ENCODE measurements at regions not wholly inside any gene's neighbourhood (a gene's known extent, or its start where the extent isn't known, plus 50 kb on each side); places are given as distances from the start of the nearest gene placed in this dataset.

DNA sequence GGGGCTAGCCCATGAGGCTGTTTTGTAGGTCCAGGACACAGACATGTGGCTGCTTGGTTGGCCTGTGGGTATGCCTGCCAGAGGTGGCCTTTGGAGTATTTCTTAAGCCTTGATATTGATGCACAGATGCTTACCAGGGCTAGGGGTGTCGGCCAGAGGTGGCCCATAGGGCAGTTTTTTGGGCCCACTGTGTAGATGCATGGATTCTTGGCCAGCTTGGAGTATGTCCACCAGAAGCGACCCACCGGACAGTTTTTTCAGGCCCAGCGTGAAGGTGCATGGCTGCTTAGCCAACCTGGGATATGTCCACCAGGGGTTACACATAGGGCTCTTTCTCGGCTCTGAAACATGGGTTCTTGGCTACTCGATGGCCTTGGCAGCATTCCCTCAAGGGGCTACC lies 1199.1 kb downstream of the CNTNAP5 start:
- Histone ChIP-seq H3K9me3 (replicated peaks; ENCODE audit: control insufficient read depth, insufficient read depth, low read length) (no peaks in the 10 kb centered on the region; the same call in none of the 3 replicates), H3K4me2 (ENCODE audit: control insufficient read depth, insufficient read depth) (no peak overlapping the region), H3K79me2 (ENCODE audit: control insufficient read depth, insufficient read depth, low read length) (no peaks in the 10 kb centered on the region), H3K9ac (ENCODE audit: control insufficient read depth, insufficient read depth, low read length) (no peak overlapping the region), H3K4me3 (no peak overlapping the region), H3K27ac (ENCODE audit: control insufficient read depth, insufficient read depth) (no peak overlapping the region), H2AFZ (ENCODE audit: control insufficient read depth, low read depth, low read length) (no peak overlapping the region), H4K20me1 (ENCODE audit: control insufficient read depth, insufficient read depth) (no peaks in the 10 kb centered on the region), H3K4me1 (ENCODE audit: control insufficient read depth, insufficient read depth, low read length) (no peaks in the 10 kb centered on the region), H3K27me3 (replicated peaks in 1 of 2; ENCODE audit: control insufficient read depth in 2 of 2, insufficient read depth in 2 of 2, low read length in 1 of 2) (no peaks in the 10 kb centered on the region), H3K36me3 (ENCODE audit: control insufficient read depth in 2 of 2, insufficient read depth in 2 of 2, low read length in 1 of 2) (no peaks in the 10 kb centered on the region)
- in situ Hi-C loops (cut with MboI): no loop called here
- CTCF ChIA-PET: interaction anchor here (1.5 kb wide), 1 partner anchor 293 kb away, joined by 5 read pairs; no protein-coding TSS in a partner anchor
- intact Hi-C loops (cut with micrococcal nuclease; ENCODE audit: unreplicated experiment): no loop called here
- DNase-seq (ENCODE audit: low read depth, low spot score) (no peak), ATAC-seq (no peak), FAIRE-seq (no peak)
- TF ChIP-seq FOXK2 (IDR thresholded peaks at IDR 0.05) (no peak), LARP7 (IDR thresholded peaks at IDR 0.05) (no peak), JUNB (IDR thresholded peaks at IDR 0.05) (no peak), HDAC6 (IDR thresholded peaks at IDR 0.05; ENCODE audit: unreplicated experiment) (no peak), TARDBP (IDR thresholded peaks at IDR 0.05; ENCODE audit: borderline replicate concordance) (no peak), CBX3 (IDR thresholded peaks at IDR 0.05; ENCODE audit: borderline replicate concordance, low read depth) (no peak), POU2F2 (IDR thresholded peaks at IDR 0.05; ENCODE audit: borderline replicate concordance, low read depth, low read length) (no peak), SMC3 (IDR thresholded peaks at IDR 0.05; ENCODE audit: borderline replicate concordance, low read length) (no peak), CHD1 (IDR thresholded peaks at IDR 0.05; ENCODE audit: low read depth, low read length) (no peak), IKZF2 (IDR thresholded peaks at IDR 0.05) (no peak)
- SMC1A ChIA-PET (ENCODE audit: uncharacterized antibody, unreplicated experiment): no interaction called here
- RAD21 ChIA-PET (ENCODE audit: unreplicated experiment): no interaction called here
- 31% methylated on average over 6 of the region's 6 CpGs for WGBS (ENCODE audit: insufficient coverage, insufficient replicate concordance, low lambda C conversion rate, missing lambda C conversion rate)
- POLR2A ChIA-PET: no interaction called here
- no TSS peak for BruUV-seq (replicated peaks)

DNA sequence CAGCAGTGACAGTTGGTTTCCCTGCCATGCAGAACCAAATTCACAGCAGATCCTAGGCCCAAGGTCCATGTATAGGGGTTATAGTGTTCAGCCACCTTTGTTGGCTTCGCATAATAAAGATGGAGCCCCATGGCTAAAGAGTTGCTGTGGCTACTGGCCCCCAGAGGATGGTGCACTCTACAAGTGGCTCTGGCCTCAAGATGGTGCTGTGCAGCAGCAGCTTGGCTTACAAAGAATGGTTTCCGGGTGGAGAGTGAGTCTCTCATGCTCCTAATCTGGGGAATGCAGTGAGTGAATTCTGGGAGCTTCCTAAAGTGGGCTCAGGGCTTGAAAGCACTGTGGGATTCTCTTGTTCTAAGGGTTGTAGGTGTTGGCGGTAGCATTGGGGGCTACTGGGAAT lies 1199.7 kb downstream of the CNTNAP5 start:
- H3K4me2 ChIP-seq (ENCODE audit: control insufficient read depth, insufficient read depth): no peak overlapping the region
- no peak for FAIRE-seq
- H3K4me3 ChIP-seq: no peak overlapping the region
- intact Hi-C loops (cut with micrococcal nuclease; ENCODE audit: unreplicated experiment): no loop called here
- CTCF ChIA-PET: interaction anchor here (1.5 kb wide), 1 partner anchor 292 kb away, joined by 5 read pairs; no protein-coding TSS in a partner anchor
- no peaks in the 10 kb centered on the region for H3K27me3 ChIP-seq (replicated peaks in 1 of 2; ENCODE audit: control insufficient read depth in 2 of 2, insufficient read depth in 2 of 2, low read length in 1 of 2)
- BruUV-seq (replicated peaks): no TSS peak
- TF ChIP-seq, protein P1, sequence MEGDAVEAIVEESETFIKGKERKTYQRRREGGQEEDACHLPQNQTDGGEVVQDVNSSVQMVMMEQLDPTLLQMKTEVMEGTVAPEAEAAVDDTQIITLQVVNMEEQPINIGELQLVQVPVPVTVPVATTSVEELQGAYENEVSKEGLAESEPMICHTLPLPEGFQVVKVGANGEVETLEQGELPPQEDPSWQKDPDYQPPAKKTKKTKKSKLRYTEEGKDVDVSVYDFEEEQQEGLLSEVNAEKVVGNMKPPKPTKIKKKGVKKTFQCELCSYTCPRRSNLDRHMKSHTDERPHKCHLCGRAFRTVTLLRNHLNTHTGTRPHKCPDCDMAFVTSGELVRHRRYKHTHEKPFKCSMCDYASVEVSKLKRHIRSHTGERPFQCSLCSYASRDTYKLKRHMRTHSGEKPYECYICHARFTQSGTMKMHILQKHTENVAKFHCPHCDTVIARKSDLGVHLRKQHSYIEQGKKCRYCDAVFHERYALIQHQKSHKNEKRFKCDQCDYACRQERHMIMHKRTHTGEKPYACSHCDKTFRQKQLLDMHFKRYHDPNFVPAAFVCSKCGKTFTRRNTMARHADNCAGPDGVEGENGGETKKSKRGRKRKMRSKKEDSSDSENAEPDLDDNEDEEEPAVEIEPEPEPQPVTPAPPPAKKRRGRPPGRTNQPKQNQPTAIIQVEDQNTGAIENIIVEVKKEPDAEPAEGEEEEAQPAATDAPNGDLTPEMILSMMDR (IDR thresholded peaks at IDR 0.05 in 2 of 3, conservative IDR thresholded peaks at IDR 0.05 in 1 of 3; ENCODE audit: control insufficient read depth in 2 of 3, extremely low read depth in 1 of 3, insufficient read depth in 1 of 3, low read depth in 3 of 3, low read length in 3 of 3): peak in 2 of 3 experiments; percentile 6 to 20; a peak in 1 of 6 replicates
- TF ChIP-seq SUPT20H (IDR thresholded peaks at IDR 0.05; ENCODE audit: borderline replicate concordance, control insufficient read depth, low read depth, low read length): no peak
- POLR2A ChIA-PET: no interaction called here
- no peaks in the 10 kb centered on the region for H3K79me2 ChIP-seq (ENCODE audit: control insufficient read depth, insufficient read depth, low read length)
- no peaks in the 10 kb centered on the region for H3K36me3 ChIP-seq (ENCODE audit: control insufficient read depth in 2 of 2, insufficient read depth in 2 of 2, low read length in 1 of 2)
- H4K20me1 ChIP-seq (ENCODE audit: control insufficient read depth, insufficient read depth): no peaks in the 10 kb centered on the region
- H2AFZ ChIP-seq (ENCODE audit: control insufficient read depth, low read depth, low read length): no peak overlapping the region
- WGBS (ENCODE audit: insufficient coverage, insufficient replicate concordance, low lambda C conversion rate, missing lambda C conversion rate): 81% methylated on average over 3 of the region's 3 CpGs
- no peak overlapping the region for H3K9ac ChIP-seq (ENCODE audit: control insufficient read depth, insufficient read depth, low read length)
- no peaks in the 10 kb centered on the region; the same call in none of the 3 replicates for H3K9me3 ChIP-seq (replicated peaks; ENCODE audit: control insufficient read depth, insufficient read depth, low read length)
- RAD21 ChIA-PET (ENCODE audit: unreplicated experiment): no interaction called here
- peak; percentile 53; the same call in 1 of the 3 replicates for ATAC-seq
- SMC1A ChIA-PET (ENCODE audit: uncharacterized antibody, unreplicated experiment): no interaction called here
- in situ Hi-C loops (cut with MboI): no loop called here
- DNase-seq (ENCODE audit: low read depth, low spot score): no peak
- H3K27ac ChIP-seq (ENCODE audit: control insufficient read depth, insufficient read depth): no peak overlapping the region
- no peaks in the 10 kb centered on the region for H3K4me1 ChIP-seq (ENCODE audit: control insufficient read depth, insufficient read depth, low read length)

All from GM12878 (cell line).